Uterus (tissue), 3 donors: ENCODE measurements at regions not wholly inside any gene's neighbourhood (a gene's known extent, or its start where the extent isn't known, plus 50 kb on each side); places are given as distances from the start of the nearest gene placed in this dataset.

Source experiments
- DNase-seq, 2 donors: peaks; one replicate each; pipeline ENCODE4 v3.0.0-alpha.2; 2019 to 2020
- H3K27ac ChIP-seq, 2 donors: fragments of 200-600 bp; sonication (generic); 1 replicate in 1 of 2; 2 replicates in 1 of 2; pipeline ENCODE4 v1.5.1; 2016 to 2018
- H3K27me3 ChIP-seq, 2 donors: fragments of 200-600 bp; sonication (generic); one replicate each; pipeline ENCODE4 v1.5.1; 2018 to 2019; ENCODE audit warnings: control low read depth in 1 of 2
- H3K36me3 ChIP-seq, 2 donors: fragments of 200-600 bp; sonication (generic); one replicate each; pipeline ENCODE4 v1.5.1; 2019; ENCODE audit warnings: control low read depth in 1 of 2
- H3K4me1 ChIP-seq, 2 donors: fragments of 200-600 bp; sonication (generic); one replicate each; pipeline ENCODE4 v1.5.1; 2018 to 2019; ENCODE audit warnings: control low read depth in 1 of 2
- H3K4me3 ChIP-seq, 2 donors: fragments of 200-600 bp; sonication (generic); 1 replicate in 1 of 2; 2 replicates in 1 of 2; pipeline ENCODE4 v1.5.1; 2018 to 2019; ENCODE audit warnings: mild to moderate bottlenecking in 1 of 2
- H3K9me3 ChIP-seq, 2 donors: fragments of 200-600 bp; sonication (generic); one replicate each; pipeline ENCODE4 v1.5.1; 2019; ENCODE audit warnings: control low read depth in 1 of 2
- CTCF ChIP-seq, 4 experiments: fragments of 200-600 bp in 2 of 4; fragments of 450-650 bp in 2 of 4; sonication (generic) in 2 of 4; IDR thresholded peaks; one replicate each; pipeline ENCODE4 v1.5.1; 2016 to 2019; ENCODE audit warnings: antibody characterized with exemption in 4 of 4, mild to moderate bottlenecking in 2 of 4, moderate library complexity in 1 of 4
- POLR2A ChIP-seq, 2 donors: fragments of 450-650 bp; IDR thresholded peaks; one replicate each; pipeline ENCODE4 v1.6.1; 2016; ENCODE audit warnings: antibody characterized with exemption in 2 of 2, mild to moderate bottlenecking in 1 of 2, moderate library complexity in 1 of 2
- intact Hi-C: fragments of 100-400 bp; cut with DNase I; formaldehyde crosslinking; loops from one replicate; pipeline ENCODE4 v1.15.1; 2023; ENCODE audit warnings: low total_unique reads
- donor health status: DM: yes; HTN: yes; CAD: no.

GRCh38 chr18:76736309-76736708, 86.0 kb upstream of the ZNF236 start:
- intact Hi-C loops = no loop called here
- TF ChIP-seq POLR2A (IDR thresholded peaks at IDR 0.05) (no peak), CTCF (IDR thresholded peaks at IDR 0.05) (no peak)
- Histone ChIP-seq H3K4me3 (no peak overlapping the region), H3K36me3 (no peaks in the 10 kb centered on the region), H3K27ac (no peak overlapping the region), H3K27me3 (no peaks in the 10 kb centered on the region), H3K4me1 (no peaks in the 10 kb centered on the region), H3K9me3 (no peaks in the 10 kb centered on the region)
- DNase-seq = no peak

GRCh38 chr18:76730901-76731300, 91.5 kb upstream of the ZNF236 start:
- no peak for TF ChIP-seq CTCF (IDR thresholded peaks at IDR 0.05)
- no peak for TF ChIP-seq POLR2A (IDR thresholded peaks at IDR 0.05)
- H3K4me1 ChIP-seq = no peaks in the 10 kb centered on the region
- intact Hi-C loops = no loop called here
- peaks cover 0 to 4% of the 10 kb centered on the region in 2 donors for H3K9me3 ChIP-seq
- no peak for DNase-seq
- H3K27ac ChIP-seq = no peak overlapping the region
- H3K36me3 ChIP-seq = no peaks in the 10 kb centered on the region
- no peaks in the 10 kb centered on the region for H3K27me3 ChIP-seq
- no peak overlapping the region for H3K4me3 ChIP-seq

- no peak for TF ChIP-seq POLR2A (IDR thresholded peaks at IDR 0.05)
- TF ChIP-seq CTCF (IDR thresholded peaks at IDR 0.05) = no peak
- no peak for DNase-seq
- no peaks in the 10 kb centered on the region for H3K27me3 ChIP-seq
- intact Hi-C loops = no loop called here
- no peaks in the 10 kb centered on the region for H3K36me3 ChIP-seq
- H3K27ac ChIP-seq = no peak overlapping the region
- H3K4me1 ChIP-seq = no peaks in the 10 kb centered on the region
- H3K4me3 ChIP-seq = no peak overlapping the region
- H3K9me3 ChIP-seq = peaks cover 0 to 4% of the 10 kb centered on the region in 2 donors
Observed at GRCh38 chr18:76727589-76727988, 94.8 kb upstream of the ZNF236 start.

- no peak overlapping the region for H3K27ac ChIP-seq
Observed at GRCh38 chr18:76725445-76725844, 96.9 kb upstream of the ZNF236 start.

More at GRCh38 chr18:76725445-76725844, 96.9 kb upstream of the ZNF236 start:
- no peak for TF ChIP-seq CTCF (IDR thresholded peaks at IDR 0.05)
- no peak for TF ChIP-seq POLR2A (IDR thresholded peaks at IDR 0.05)
- Histone ChIP-seq H3K36me3 (no peaks in the 10 kb centered on the region), H3K4me1 (no peaks in the 10 kb centered on the region), H3K27me3 (no peaks in the 10 kb centered on the region), H3K9me3 (peaks cover 0 to 4% of the 10 kb centered on the region in 2 donors), H3K4me3 (no peak overlapping the region)
- DNase-seq = no peak
- intact Hi-C loops = no loop called here
